ENCODE measurements at regions not wholly inside any gene's neighbourhood (a gene's known extent, or its start where the extent isn't known, plus 50 kb on each side); places are given as distances from the start of the nearest gene placed in this dataset.

DNA sequence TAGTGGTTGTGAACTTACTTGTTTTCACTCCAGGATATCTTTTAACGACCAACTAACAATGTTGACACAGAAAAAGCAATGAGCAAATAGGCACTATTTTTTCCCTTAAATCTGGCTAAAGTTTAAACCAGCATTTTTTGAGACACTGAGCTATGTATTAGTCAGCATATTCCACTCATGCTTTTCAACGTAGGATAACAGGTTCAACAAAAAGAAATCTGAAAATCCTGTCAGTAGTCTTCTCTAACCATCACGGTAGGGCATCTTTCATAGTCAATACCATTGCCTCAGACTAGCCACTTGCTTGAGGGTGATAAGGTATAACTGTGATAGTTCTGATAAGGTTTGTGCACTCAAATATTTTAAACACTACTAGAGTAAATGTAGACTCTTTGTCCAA lies 1177.3 kb upstream of the NUDT12 start:
- Histone ChIP-seq H3K4me1 (ENCODE audit: control insufficient read depth, insufficient read depth, low read length) (no peaks in the 10 kb centered on the region), H3K18ac (ENCODE audit: low read depth, low read length) (no peak overlapping the region), H3K56ac (ENCODE audit: extremely low read depth, insufficient read depth, low read length) (no peak overlapping the region), H3K9me1 (ENCODE audit: insufficient read depth, low read length) (no peaks in the 10 kb centered on the region), H3K14ac (replicated peaks; ENCODE audit: low read depth, low read length) (no peak overlapping the region), H4K8ac (ENCODE audit: low read depth in 2 of 2, low read length in 2 of 2) (no peak overlapping the region), H3K79me1 (ENCODE audit: low read depth in 1 of 2, low read length in 2 of 2) (no peaks in the 10 kb centered on the region), H2BK20ac (ENCODE audit: low read depth, low read length) (no peak overlapping the region), H4K20me1 (ENCODE audit: insufficient read depth, low read length) (no peaks in the 10 kb centered on the region), H3K4me2 (ENCODE audit: low read depth, low read length) (no peak overlapping the region), H3K4me3 (ENCODE audit: insufficient read depth, low read depth, low read length) (no peak overlapping the region), H2AFZ (replicated peaks; ENCODE audit: low read length, poor library complexity) (no peak overlapping the region), H4K5ac (ENCODE audit: low read depth, low read length) (no peak overlapping the region), H2BK5ac (ENCODE audit: low read depth, low read length, poor library complexity, severe bottlenecking) (no peak overlapping the region), H4K91ac (ENCODE audit: insufficient read depth, low read depth, low read length) (no peak overlapping the region), H2AK9ac (replicated peaks; ENCODE audit: low read depth, low read length, poor library complexity) (no peak overlapping the region), H3K27me3 (ENCODE audit: control insufficient read depth, insufficient read depth, low read length) (no peaks in the 10 kb centered on the region), H3K4ac (ENCODE audit: low read depth, low read length) (no peak overlapping the region), H3K9ac (ENCODE audit: low read depth, low read length) (no peak overlapping the region), H2BK15ac (ENCODE audit: low read depth, low read length) (no peak overlapping the region), H3K27ac (ENCODE audit: insufficient read depth, low read length) (no peak overlapping the region), H3K36me3 (ENCODE audit: control insufficient read depth, insufficient read depth, low read length) (no peaks in the 10 kb centered on the region), H2BK120ac (ENCODE audit: low read depth, low read length) (no peak overlapping the region), H2AK5ac (ENCODE audit: low read depth, low read length) (no peak overlapping the region), H3K9me3 (ENCODE audit: control insufficient read depth, insufficient read depth, low read length) (peaks cover 3% of the 10 kb centered on the region; the same call in 1 of the 2 replicates), H3K23ac (ENCODE audit: low read depth, low read length) (no peak overlapping the region)
- TF ChIP-seq SMC3 (IDR thresholded peaks at IDR 0.05; ENCODE audit: low read depth, low read length) (no peak), MAFK (IDR thresholded peaks at IDR 0.05; ENCODE audit: low read depth, low read length) (0 out of 2 replicates have a peak, but pooled peaks have one; percentile 12), CTCF (conservative IDR thresholded peaks at IDR 0.05; ENCODE audit: low read depth, low read length) (no peak), CHD1 (IDR thresholded peaks at IDR 0.05; ENCODE audit: low read depth, low read length) (no peak)
- in situ Hi-C loops (cut with MboI; ENCODE audit: low sequenced_read_pairs) (no loop called here), dilution Hi-C loops (cut with HindIII; ENCODE audit: low sequenced_read_pairs, unreplicated experiment) (no loop called here), intact Hi-C loops (cut with micrococcal nuclease) (no loop called here)
- BruUV-seq (replicated peaks) = no TSS peak
- WGBS, 2 experiments (ENCODE audit: extremely low coverage in 2 of 2, insufficient read length in 1 of 2) = no CpG with 5 or more reads among the region's 3 CpGs
- CTCF ChIA-PET = no interaction called here
- DNase-seq (no peak), ATAC-seq (ENCODE audit: low read depth) (no peak)
- POLR2A ChIA-PET (ENCODE audit: unreplicated experiment) = no interaction called here

Data from IMR-90 (cell line).